ENCODE measurements at regions not wholly inside any gene's neighbourhood (a gene's known extent, or its start where the extent isn't known, plus 50 kb on each side); places are given as distances from the start of the nearest gene placed in this dataset.

DNA sequence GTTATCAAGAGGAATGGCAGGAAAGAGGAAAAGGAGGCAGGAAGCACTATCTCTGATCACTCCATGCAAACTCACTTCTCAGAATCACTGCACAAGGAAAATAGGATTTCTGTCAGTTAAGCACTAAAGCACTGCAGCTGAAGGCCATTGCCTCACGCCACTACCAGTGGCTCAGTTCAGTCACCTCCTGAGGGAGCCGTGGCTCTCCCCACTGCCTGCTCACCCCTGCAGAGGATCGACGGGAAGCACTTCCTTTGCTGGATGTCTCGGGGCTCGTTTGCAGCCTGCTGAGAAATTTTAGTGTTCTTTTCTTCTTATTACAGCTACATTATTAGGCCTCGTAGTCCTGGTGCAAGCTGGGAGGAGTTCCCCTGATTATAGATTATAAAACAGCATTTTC, 90.1 kb upstream of the ADCY1 start:
- TF ChIP-seq, protein P1, sequence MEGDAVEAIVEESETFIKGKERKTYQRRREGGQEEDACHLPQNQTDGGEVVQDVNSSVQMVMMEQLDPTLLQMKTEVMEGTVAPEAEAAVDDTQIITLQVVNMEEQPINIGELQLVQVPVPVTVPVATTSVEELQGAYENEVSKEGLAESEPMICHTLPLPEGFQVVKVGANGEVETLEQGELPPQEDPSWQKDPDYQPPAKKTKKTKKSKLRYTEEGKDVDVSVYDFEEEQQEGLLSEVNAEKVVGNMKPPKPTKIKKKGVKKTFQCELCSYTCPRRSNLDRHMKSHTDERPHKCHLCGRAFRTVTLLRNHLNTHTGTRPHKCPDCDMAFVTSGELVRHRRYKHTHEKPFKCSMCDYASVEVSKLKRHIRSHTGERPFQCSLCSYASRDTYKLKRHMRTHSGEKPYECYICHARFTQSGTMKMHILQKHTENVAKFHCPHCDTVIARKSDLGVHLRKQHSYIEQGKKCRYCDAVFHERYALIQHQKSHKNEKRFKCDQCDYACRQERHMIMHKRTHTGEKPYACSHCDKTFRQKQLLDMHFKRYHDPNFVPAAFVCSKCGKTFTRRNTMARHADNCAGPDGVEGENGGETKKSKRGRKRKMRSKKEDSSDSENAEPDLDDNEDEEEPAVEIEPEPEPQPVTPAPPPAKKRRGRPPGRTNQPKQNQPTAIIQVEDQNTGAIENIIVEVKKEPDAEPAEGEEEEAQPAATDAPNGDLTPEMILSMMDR (IDR thresholded peaks at IDR 0.05; ENCODE audit: unreplicated experiment in 3 of 3): no peak
- H3K9me3 Mint-ChIP-seq: no peaks in the 10 kb centered on the region
- H3K27ac Mint-ChIP-seq: no peak overlapping the region
- no peak overlapping the region for H3K4me3 Mint-ChIP-seq
- H3K4me1 Mint-ChIP-seq: no peaks in the 10 kb centered on the region
- peaks cover 4% of the 10 kb centered on the region for H3K27me3 Mint-ChIP-seq (ENCODE audit: low read depth)
- no peaks in the 10 kb centered on the region for H3K36me3 Mint-ChIP-seq (ENCODE audit: low read depth)

DNA sequence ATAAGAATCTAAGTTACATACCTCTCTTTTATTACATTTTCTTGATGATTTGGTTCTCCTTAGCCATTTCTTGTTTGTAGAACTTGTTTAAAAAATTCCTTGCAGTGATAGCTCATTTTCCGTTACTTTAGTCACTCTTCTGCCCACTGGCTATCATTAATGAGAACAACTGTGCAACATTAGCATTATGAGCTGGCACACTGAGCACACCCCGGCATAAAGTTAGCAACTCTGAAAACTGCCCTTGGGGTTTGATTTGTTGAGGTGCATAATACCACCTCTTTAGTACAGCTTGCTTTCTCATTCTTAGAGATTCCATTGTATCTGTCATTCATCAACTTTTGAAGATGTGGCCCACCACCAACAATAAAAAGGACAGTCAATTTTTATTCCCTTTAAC, 87.6 kb upstream of the ADCY1 start:
- no peaks in the 10 kb centered on the region for H3K4me1 Mint-ChIP-seq

DNA sequence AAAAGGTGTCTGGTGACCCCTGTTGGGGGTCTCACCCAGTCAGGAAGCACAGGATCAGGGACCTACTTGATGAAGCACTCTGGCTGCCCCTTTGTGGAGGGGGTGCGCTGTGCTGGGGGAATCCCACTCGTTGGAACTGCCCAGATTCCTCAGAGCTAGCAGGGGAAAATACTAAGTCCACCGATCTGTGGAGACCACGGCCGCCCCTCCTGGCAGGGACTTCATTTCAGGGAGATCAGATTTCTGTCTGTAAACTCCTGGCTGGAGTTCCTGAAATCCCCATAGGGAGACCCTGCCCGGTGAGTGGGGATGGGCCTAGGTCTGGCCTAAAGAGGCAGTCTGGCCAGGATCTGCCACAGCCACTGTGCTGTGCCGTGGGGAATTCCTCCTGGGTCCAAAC, 79.3 kb upstream of the ADCY1 start:
- H3K4me3 Mint-ChIP-seq: no peak overlapping the region
- H3K36me3 Mint-ChIP-seq (ENCODE audit: low read depth): no peaks in the 10 kb centered on the region
- H3K4me1 Mint-ChIP-seq: no peaks in the 10 kb centered on the region
- H3K27ac Mint-ChIP-seq: no peak overlapping the region
- H3K27me3 Mint-ChIP-seq (ENCODE audit: low read depth): no peaks in the 10 kb centered on the region
- H3K9me3 Mint-ChIP-seq: peaks cover 24% of the 10 kb centered on the region
- TF ChIP-seq, protein P1 (IDR thresholded peaks at IDR 0.05; ENCODE audit: unreplicated experiment in 3 of 3): no peak

More for the DNA sequence above, 87.6 kb upstream of the ADCY1 start:
- H3K27ac Mint-ChIP-seq: no peak overlapping the region
- H3K27me3 Mint-ChIP-seq (ENCODE audit: low read depth): peaks cover 4% of the 10 kb centered on the region
- no peak overlapping the region for H3K4me3 Mint-ChIP-seq
- TF ChIP-seq, protein P1 (IDR thresholded peaks at IDR 0.05; ENCODE audit: unreplicated experiment in 3 of 3): no peak
- peaks cover 13% of the 10 kb centered on the region for H3K9me3 Mint-ChIP-seq
- H3K36me3 Mint-ChIP-seq (ENCODE audit: low read depth): no peaks in the 10 kb centered on the region

DNA sequence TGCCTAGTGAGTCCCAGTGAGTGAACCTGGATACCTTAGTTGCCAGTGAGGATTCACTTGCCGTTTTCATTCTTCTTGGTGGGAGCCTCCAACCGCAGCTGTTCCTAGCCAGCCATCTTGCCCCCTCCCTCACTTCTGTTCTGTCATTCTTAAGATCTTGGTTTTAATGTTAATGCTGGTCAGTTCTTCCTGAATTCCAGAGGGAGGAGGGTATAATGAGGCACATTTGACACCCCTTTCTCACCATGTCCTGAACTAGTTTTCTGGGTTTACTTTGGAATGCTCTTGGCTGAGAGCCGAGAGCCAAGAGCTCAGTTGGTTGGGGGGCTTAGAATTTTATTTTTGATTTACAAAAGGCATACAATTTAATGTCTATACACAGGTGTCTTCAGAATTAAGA, 78.5 kb upstream of the ADCY1 start:
- no peak overlapping the region for H3K4me3 Mint-ChIP-seq
- peaks cover 20% of the 10 kb centered on the region for H3K9me3 Mint-ChIP-seq
- no peaks in the 10 kb centered on the region for H3K4me1 Mint-ChIP-seq
- no peak overlapping the region for H3K27ac Mint-ChIP-seq
- TF ChIP-seq, protein P1 (IDR thresholded peaks at IDR 0.05; ENCODE audit: unreplicated experiment in 3 of 3): no peak
- no peaks in the 10 kb centered on the region for H3K36me3 Mint-ChIP-seq (ENCODE audit: low read depth)
- no peaks in the 10 kb centered on the region for H3K27me3 Mint-ChIP-seq (ENCODE audit: low read depth)

DNA sequence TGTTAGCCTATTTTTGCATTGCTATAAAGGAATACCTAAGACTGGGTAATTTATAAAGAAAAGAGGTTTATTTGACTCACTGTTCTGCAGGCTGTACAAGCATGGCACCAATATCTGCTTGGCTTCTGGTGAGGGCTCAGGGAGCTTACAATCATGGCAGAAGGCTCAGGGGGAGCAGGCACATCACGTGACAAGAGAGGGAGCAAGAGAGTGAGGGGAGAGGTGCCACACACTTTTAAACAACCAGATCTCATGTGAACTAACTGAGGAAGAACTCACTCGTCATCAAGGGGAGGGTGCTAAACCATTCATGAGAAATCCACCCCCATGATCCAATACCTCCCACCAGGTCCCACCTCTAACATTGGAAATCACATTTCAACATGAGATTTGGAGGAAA, 73.9 kb upstream of the ADCY1 start:
- TF ChIP-seq, protein P1 (IDR thresholded peaks at IDR 0.05; ENCODE audit: unreplicated experiment in 3 of 3): no peak
- no peaks in the 10 kb centered on the region for H3K4me1 Mint-ChIP-seq
- no peaks in the 10 kb centered on the region for H3K27me3 Mint-ChIP-seq (ENCODE audit: low read depth)
- no peak overlapping the region for H3K27ac Mint-ChIP-seq
- H3K9me3 Mint-ChIP-seq: peaks cover 11% of the 10 kb centered on the region
- H3K4me3 Mint-ChIP-seq: no peak overlapping the region
- no peaks in the 10 kb centered on the region for H3K36me3 Mint-ChIP-seq (ENCODE audit: low read depth)

DNA sequence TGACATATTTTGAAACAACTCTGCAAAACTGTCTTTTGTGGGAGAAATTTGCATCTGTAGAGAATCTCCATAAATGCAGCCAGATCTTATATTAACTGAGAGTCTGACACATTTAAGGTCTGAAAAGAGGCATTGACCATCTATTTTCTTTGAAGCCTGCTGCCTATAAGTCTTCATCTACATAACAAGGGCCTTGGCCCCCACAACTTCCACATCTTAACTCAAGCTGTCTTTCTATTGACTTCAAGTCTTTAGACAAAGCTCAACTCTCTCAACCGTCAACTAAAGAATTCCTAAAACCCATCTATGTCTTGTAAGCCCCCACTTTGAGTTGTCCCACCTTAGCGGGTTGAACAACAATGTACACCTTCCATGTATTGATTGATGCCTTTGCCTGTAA, 72.4 kb upstream of the ADCY1 start:
- no peaks in the 10 kb centered on the region for H3K36me3 Mint-ChIP-seq (ENCODE audit: low read depth)
- H3K4me1 Mint-ChIP-seq: no peaks in the 10 kb centered on the region
- no peak overlapping the region for H3K4me3 Mint-ChIP-seq
- H3K27ac Mint-ChIP-seq: no peak overlapping the region
- TF ChIP-seq, protein P1 (IDR thresholded peaks at IDR 0.05; ENCODE audit: unreplicated experiment in 3 of 3): no peak
- peaks cover 22% of the 10 kb centered on the region for H3K9me3 Mint-ChIP-seq
- peaks cover 9% of the 10 kb centered on the region for H3K27me3 Mint-ChIP-seq (ENCODE audit: low read depth)

Measured in nephron (organoid).